Thymus (tissue), 11 donors: ENCODE measurements at regions not wholly inside any gene's neighbourhood (a gene's known extent, or its start where the extent isn't known, plus 50 kb on each side); places are given as distances from the start of the nearest gene placed in this dataset.

Experiments used
- DNase-seq, 9 donors: peaks; one replicate each; pipeline ENCODE4 v3.0.0-alpha.2; 2013; ENCODE audit warnings: low spot score in 9 of 9, low read depth in 6 of 9, missing footprints in 1 of 9
- H3K27ac ChIP-seq, 2 donors: one replicate each; pipeline ENCODE4 v1.5.1; 2013; ENCODE audit warnings: control low read depth in 1 of 2, low read depth in 1 of 2, low read length in 1 of 2, mild to moderate bottlenecking in 1 of 2, moderate library complexity in 1 of 2
- H3K27me3 ChIP-seq, 2 donors: one replicate each; pipeline ENCODE4 v1.5.1; 2013; ENCODE audit warnings: low read length in 1 of 2; ENCODE audit not compliant: control insufficient read depth in 2 of 2, insufficient read depth in 1 of 2
- H3K36me3 ChIP-seq, 2 donors: one replicate each; pipeline ENCODE4 v1.5.1; 2013; ENCODE audit warnings: low read length in 1 of 2, mild to moderate bottlenecking in 1 of 2, moderate library complexity in 1 of 2; ENCODE audit not compliant: control insufficient read depth in 2 of 2, insufficient read depth in 2 of 2
- H3K4me1 ChIP-seq, 2 donors: one replicate each; pipeline ENCODE4 v1.5.1; 2013; ENCODE audit warnings: low read length in 2 of 2; ENCODE audit not compliant: control insufficient read depth in 2 of 2, insufficient read depth in 2 of 2
- H3K4me3 ChIP-seq, 2 donors: one replicate each; pipeline ENCODE4 v1.5.1; 2013; ENCODE audit warnings: low read length in 2 of 2, control low read depth in 1 of 2, mild to moderate bottlenecking in 1 of 2
- H3K9me3 ChIP-seq, 2 donors: one replicate each; pipeline ENCODE4 v1.5.1; 2013; ENCODE audit warnings: low read length in 1 of 2, mild to moderate bottlenecking in 1 of 2; ENCODE audit not compliant: control insufficient read depth in 2 of 2, insufficient read depth in 1 of 2
- WGBS: extraction: QIAGEN DNeasy Blood & Tissue Kit; methylation state at CpG from one replicate; pipeline ENCODE4 v1.1.7; 2013; 5-methylcytosine and 5-hydroxymethylcytosine counted together
- donor health status: healthy.

- no peaks in the 10 kb centered on the region for H3K36me3 ChIP-seq
- no peaks in the 10 kb centered on the region for H3K27me3 ChIP-seq
- no peaks in the 10 kb centered on the region for H3K4me1 ChIP-seq
- no peaks in the 10 kb centered on the region for H3K9me3 ChIP-seq
- no peak overlapping the region for H3K27ac ChIP-seq
- no peak overlapping the region for H3K4me3 ChIP-seq
- WGBS = 95% methylated on average over 8 of the region's 8 CpGs
- no peak for DNase-seq
Observed at GRCh38 chr18:22694954-22695353, 238.2 kb upstream of the RBBP8 start.

GRCh38 chr18:22695674-22696073, 237.5 kb upstream of the RBBP8 start:
- no peak for DNase-seq
- H3K27me3 ChIP-seq = no peaks in the 10 kb centered on the region

GRCh38 chr18:22697561-22697960, 235.6 kb upstream of the RBBP8 start:
- no peak overlapping the region for H3K4me3 ChIP-seq
- no peaks in the 10 kb centered on the region for H3K9me3 ChIP-seq
- H3K27me3 ChIP-seq = no peaks in the 10 kb centered on the region
- H3K4me1 ChIP-seq = no peaks in the 10 kb centered on the region
- WGBS = 92% methylated on average over 3 of the region's 3 CpGs
- H3K27ac ChIP-seq = no peak overlapping the region
- no peaks in the 10 kb centered on the region for H3K36me3 ChIP-seq
- no peak for DNase-seq

More at GRCh38 chr18:22695674-22696073, 237.5 kb upstream of the RBBP8 start:
- no peak overlapping the region for H3K4me3 ChIP-seq
- 87% methylated on average over 4 of the region's 4 CpGs for WGBS
- H3K9me3 ChIP-seq = no peaks in the 10 kb centered on the region
- H3K27ac ChIP-seq = no peak overlapping the region
- no peaks in the 10 kb centered on the region for H3K4me1 ChIP-seq
- no peaks in the 10 kb centered on the region for H3K36me3 ChIP-seq

- no peaks in the 10 kb centered on the region for H3K36me3 ChIP-seq
- H3K27me3 ChIP-seq = no peaks in the 10 kb centered on the region
- no peak overlapping the region for H3K27ac ChIP-seq
- H3K4me1 ChIP-seq = no peaks in the 10 kb centered on the region
- H3K4me3 ChIP-seq = no peak overlapping the region
- WGBS = 94% methylated on average over 1 of the region's 1 CpG
- H3K9me3 ChIP-seq = no peaks in the 10 kb centered on the region
- DNase-seq = no peak
Observed at GRCh38 chr18:22698711-22699110, 234.4 kb upstream of the RBBP8 start.

- H3K4me3 ChIP-seq = no peak overlapping the region
- H3K4me1 ChIP-seq = no peaks in the 10 kb centered on the region
- no peaks in the 10 kb centered on the region for H3K27me3 ChIP-seq
- H3K36me3 ChIP-seq = no peaks in the 10 kb centered on the region
- no peak overlapping the region for H3K27ac ChIP-seq
- WGBS = 77% methylated on average over 9 of the region's 9 CpGs
- no peak for DNase-seq
- H3K9me3 ChIP-seq = no peaks in the 10 kb centered on the region
Observed at GRCh38 chr18:22699629-22700028, 233.5 kb upstream of the RBBP8 start.

GRCh38 chr18:22700920-22701319, 232.2 kb upstream of the RBBP8 start:
- no peak for DNase-seq
- H3K9me3 ChIP-seq = no peaks in the 10 kb centered on the region
- H3K27ac ChIP-seq = no peak overlapping the region
- no peaks in the 10 kb centered on the region for H3K27me3 ChIP-seq
- no peaks in the 10 kb centered on the region for H3K4me1 ChIP-seq
- WGBS = 97% methylated on average over 1 of the region's 1 CpG
- H3K4me3 ChIP-seq = no peak overlapping the region
- no peaks in the 10 kb centered on the region for H3K36me3 ChIP-seq

- H3K9me3 ChIP-seq = no peaks in the 10 kb centered on the region
- no peaks in the 10 kb centered on the region for H3K36me3 ChIP-seq
- no peak for DNase-seq
- H3K4me1 ChIP-seq = no peaks in the 10 kb centered on the region
- no peak overlapping the region for H3K27ac ChIP-seq
- no peak overlapping the region for H3K4me3 ChIP-seq
- no peaks in the 10 kb centered on the region for H3K27me3 ChIP-seq
- 88% methylated on average over 6 of the region's 6 CpGs for WGBS
Observed at GRCh38 chr18:22701326-22701725, 231.8 kb upstream of the RBBP8 start.

- no peak for DNase-seq
- 96% methylated on average over 4 of the region's 4 CpGs for WGBS
Observed at GRCh38 chr18:22701795-22702194, 231.3 kb upstream of the RBBP8 start.

GRCh38 chr18:22702806-22703205, 230.3 kb upstream of the RBBP8 start:
- H3K4me3 ChIP-seq = no peak overlapping the region
- DNase-seq = no peak
- no peak overlapping the region for H3K27ac ChIP-seq
- no peaks in the 10 kb centered on the region for H3K27me3 ChIP-seq
- H3K4me1 ChIP-seq = no peaks in the 10 kb centered on the region
- no peaks in the 10 kb centered on the region for H3K9me3 ChIP-seq
- H3K36me3 ChIP-seq = no peaks in the 10 kb centered on the region
- 92% methylated on average over 3 of the region's 3 CpGs for WGBS

More at GRCh38 chr18:22701795-22702194, 231.3 kb upstream of the RBBP8 start:
- Histone ChIP-seq H3K27ac (no peak overlapping the region), H3K4me1 (no peaks in the 10 kb centered on the region), H3K4me3 (no peak overlapping the region), H3K36me3 (no peaks in the 10 kb centered on the region), H3K27me3 (no peaks in the 10 kb centered on the region), H3K9me3 (no peaks in the 10 kb centered on the region)
